DMS 273 (cell line): ENCODE measurements at regions not wholly inside any gene's neighbourhood (a gene's known extent, or its start where the extent isn't known, plus 50 kb on each side); places are given as distances from the start of the nearest gene placed in this dataset.

Experiments
- DNase-seq: peaks from one replicate; lab custom pipeline; 2025; ENCODE audit not compliant: unreplicated experiment; lab: John Stamatoyannopoulos, UW

GRCh38 chr4:125155251-125155650, 159.5 kb upstream of the FAT4 start:
- no peak for DNase-seq

DNA sequence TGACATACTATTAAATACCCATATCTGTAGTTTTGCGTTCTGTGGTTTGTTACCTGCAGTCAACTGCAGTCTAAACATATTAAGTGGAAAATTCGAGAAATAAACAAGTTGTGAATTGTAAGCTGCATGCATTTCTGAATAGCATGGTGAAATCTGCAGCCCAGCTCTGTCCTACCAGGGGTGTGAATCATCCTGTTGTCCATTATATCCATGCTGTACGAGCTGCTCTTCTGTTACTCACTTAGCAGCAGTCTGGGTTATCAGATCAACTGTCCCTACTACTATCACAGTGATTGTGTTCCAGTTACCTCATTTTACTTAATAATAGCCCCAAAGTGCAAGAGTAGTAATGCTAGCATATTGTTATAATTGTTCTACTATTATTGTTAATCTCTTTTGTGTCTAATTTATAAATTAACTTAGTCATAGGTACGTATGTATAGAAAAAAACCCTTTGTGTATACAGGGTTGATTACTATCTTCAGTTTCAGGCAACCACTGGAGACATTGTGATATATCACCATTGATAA, 173.7 kb upstream of the FAT4 start:
- DNase-seq, result no peak

- DNase-seq, result no peak
Measured at GRCh38 chr4:125135652-125136051, 179.1 kb upstream of the FAT4 start.

GRCh38 chr4:125132729-125133128, 182.0 kb upstream of the FAT4 start:
- no peak for DNase-seq

- DNase-seq, result no peak
Measured at GRCh38 chr4:125131891-125132680, 182.7 kb upstream of the FAT4 start.

GRCh38 chr4:125125276-125125675, 189.5 kb upstream of the FAT4 start:
- DNase-seq, result no peak

- DNase-seq, result no peak
Measured at GRCh38 chr4:125123570-125124109, 191.1 kb upstream of the FAT4 start.

GRCh38 chr4:125121581-125121980, 193.2 kb upstream of the FAT4 start:
- no peak for DNase-seq

GRCh38 chr4:125116431-125116830, 198.3 kb upstream of the FAT4 start:
- no peak for DNase-seq

- DNase-seq, result no peak
Measured at GRCh38 chr4:125115941-125116340, 198.8 kb upstream of the FAT4 start.

DNA sequence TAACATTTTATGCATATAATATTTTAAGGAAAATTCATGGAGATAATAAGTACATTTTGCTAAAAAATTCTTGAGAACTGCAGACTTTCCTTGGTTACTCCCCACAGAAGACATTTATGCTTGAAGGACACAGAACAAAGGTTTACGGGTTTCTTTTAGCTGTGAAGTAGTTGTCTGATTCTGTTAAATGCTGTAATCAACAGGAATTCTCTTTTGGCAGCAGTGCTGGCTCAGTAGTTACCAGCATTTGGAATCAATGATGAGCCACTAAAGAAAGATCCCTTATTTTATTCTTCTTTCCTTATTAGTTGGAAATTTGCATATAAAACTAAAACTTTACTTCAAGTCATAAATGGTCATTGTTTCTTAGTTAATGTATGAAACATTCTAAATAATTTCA, 199.3 kb upstream of the FAT4 start:
- DNase-seq, result no peak

DNA sequence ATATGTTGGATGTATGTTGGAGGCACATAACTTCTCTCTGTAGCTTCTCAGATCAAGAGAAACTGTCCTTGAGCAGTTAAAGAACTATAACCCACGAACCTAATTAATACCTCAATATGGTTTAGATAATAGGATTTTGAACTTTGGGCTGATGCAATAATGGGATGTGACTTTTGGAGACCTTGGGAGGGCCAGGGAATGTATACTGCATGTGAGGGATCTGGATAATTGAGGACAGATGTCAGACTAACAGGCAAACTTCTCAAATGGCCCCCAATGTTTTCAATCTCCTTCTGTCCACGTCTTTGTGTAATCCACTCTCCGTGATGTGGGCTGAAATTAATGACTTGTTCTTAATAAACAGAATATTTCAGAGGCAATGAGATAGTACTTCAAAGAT, 202.2 kb upstream of the FAT4 start:
- no peak for DNase-seq

- no peak for DNase-seq
Measured at GRCh38 chr4:125111323-125111722, 203.4 kb upstream of the FAT4 start.

DNA sequence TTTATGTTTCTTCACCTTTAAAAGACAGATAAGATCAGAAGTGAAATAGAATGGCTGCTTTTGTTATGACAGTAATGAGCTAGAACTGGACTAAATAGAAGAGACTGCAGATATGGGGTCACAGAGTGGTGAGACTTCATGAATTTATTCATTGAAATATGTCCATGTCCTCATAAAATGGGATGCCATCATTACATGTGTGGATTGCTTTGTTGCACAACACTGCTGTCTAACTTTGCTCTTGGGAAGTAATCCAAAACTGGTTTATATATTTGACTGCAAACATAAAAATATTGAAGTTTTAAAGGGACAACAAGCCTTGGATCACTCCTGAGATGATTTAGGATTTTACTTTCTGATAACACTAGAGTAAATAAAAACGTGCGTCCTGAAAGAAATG, 209.2 kb upstream of the FAT4 start:
- DNase-seq, result peak; percentile 44

GRCh38 chr4:125104616-125105015, 210.1 kb upstream of the FAT4 start:
- DNase-seq, result peak; percentile 2

DNA sequence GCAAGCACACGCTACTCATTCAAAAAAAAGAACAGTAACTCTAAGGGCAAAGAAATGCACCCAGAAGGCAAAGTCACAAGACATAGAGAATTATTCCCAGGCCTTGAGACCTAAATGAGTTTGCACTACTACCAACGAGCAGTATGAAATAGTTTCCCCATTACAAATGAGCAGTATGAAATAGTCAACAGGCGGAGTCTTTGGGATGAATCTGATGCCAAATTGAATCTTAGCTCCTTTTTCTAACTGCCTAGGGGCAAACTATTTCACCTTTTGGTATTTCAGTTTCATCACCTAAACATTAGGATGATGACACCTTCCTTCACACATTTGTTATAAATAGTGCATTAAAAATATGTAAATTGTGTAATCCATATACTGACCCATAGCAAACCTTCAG, 213.0 kb upstream of the FAT4 start:
- DNase-seq, result no peak

- no peak for DNase-seq
Measured at GRCh38 chr4:125097729-125098128, 217.0 kb upstream of the FAT4 start.

DNA sequence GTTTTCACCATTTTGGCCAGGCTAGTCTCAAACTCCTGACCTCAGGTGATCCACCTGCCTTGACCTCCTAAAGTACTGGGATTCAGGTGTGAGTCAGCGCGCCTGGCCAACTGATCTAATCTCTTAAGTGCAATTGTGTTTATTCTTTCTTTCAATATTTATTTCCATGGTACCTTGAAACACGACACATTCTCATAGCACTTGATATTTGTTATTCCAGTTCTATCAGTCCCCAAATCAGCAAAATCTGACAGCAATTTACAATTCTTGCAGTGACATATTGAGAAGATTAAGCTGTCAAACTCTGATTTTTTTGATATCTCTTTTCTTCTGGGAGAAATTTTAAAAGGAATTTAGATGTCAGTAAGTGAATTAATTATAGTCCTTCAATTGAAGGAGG, 218.1 kb upstream of the FAT4 start:
- DNase-seq, result no peak

DNA sequence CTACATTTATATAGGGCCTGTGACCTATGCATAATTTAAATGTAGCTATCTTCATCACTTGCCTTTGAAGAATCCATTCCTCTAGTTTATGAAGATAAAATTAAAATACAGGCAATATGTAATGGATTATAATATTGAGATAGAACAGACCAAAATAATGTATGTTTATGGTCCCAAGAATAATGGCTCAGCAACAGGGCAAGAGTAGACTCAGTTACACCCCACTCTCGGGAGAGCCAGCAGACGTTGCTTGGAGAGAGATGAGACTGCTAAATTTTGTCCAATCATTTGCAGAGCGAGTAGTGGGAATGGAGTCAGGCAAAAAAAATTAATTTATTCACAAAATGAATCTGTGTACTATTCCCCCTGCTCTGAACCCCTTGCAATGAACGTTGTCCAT, 223.2 kb upstream of the FAT4 start:
- DNase-seq, result no peak

DNA sequence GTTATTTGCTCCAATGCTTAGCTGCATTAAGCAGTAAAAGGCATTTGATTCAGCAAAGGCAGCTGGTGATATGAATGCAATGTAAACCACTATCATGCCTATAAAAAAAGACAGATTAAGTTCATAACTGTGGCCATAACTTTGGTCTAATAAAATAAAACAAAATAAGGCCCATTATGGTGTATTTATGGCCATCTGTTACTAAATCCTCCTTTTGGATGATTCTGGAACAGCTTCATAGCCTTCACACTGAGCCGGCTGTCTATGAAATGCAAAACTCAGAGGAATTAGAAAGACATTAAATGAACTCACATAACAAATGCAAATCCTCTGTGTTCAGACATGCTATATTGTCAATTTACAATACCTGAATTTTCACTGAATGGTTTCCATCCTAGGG, 223.7 kb upstream of the FAT4 start:
- DNase-seq, result peak; percentile 10

DNA sequence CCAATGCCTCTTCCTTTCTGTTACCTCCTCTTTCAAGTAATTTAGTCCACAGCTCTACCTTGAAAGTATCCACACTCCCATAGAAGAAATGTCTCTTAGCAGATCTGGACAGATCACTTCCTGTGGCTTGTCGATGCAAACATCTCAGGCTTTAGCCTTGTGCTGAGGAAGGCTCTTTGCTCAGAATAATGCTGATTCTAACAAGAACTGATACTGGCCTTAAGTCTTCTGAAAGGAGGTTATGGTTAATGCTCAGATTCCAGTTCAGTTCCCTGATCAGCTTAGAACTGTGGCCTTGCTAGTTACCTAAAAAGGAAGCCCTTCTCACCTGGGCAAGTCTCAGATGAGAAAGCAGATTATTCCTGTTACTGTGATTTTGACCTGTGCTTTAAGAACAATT, 230.1 kb upstream of the FAT4 start:
- DNase-seq, result no peak

- peak; percentile 1 for DNase-seq
Measured at GRCh38 chr4:125082729-125083417, 231.9 kb upstream of the FAT4 start.
